ENCODE measurements at regions not wholly inside any gene's neighbourhood (a gene's known extent, or its start where the extent isn't known, plus 50 kb on each side); places are given as distances from the start of the nearest gene placed in this dataset.

DNA sequence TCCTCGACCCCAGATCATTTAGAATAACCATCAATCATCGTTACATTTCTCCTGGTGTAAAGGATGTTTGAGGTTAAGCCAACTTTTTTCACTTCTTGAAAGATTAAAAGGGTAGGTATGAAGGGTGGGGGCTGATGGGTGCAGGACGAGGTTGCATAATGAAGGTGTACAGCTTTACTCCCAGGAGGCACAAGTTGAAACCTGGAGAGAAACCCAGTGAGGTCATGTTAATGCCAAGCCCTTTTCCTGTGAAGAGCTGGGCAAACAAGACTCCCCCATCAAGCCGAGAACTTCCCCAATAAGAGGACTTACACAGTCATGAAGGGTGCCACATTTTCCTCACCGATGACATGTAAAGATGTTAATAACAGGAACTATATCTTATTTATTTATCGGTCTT lies 84.3 kb downstream of the FZD10 start:
- no peak for ATAC-seq
- peaks cover 3% of the 10 kb centered on the region for H3K27me3 Mint-ChIP-seq

DNA sequence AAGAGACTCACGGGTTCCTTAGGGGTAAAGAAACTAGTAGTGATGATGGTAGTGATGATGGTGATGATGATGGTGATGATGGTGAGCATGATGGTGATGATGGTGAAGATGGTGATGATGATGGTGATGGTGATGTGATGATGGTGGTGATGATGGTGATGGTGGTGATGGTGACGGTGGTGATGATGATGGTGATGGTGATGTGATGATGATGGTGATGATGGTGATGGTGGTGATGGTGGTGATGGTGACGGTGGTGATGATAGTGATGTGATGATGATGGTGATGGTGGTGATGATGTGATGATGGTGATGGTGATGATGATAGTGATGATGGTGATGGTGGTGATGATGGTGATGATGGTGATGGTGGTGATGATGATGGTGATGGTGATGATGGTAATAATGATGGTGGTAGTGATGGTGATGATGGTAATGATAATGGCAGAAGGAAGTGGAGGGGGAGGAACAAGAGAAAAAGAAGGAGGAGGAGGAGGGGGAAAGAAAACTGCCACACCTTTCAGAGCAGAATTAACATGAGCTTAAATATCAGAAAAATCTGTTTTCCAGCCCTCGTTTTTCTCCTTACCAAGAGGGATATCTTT lies 85.5 kb downstream of the FZD10 start:
- Mint-ChIP-seq H3K27me3 (peaks cover 3% of the 10 kb centered on the region), H3K36me3 (ENCODE audit: low read depth) (no peaks in the 10 kb centered on the region), H3K27ac (no peak overlapping the region), H3K4me3 (no peak overlapping the region), H3K9me3 (peaks cover 6% of the 10 kb centered on the region), H3K4me1 (no peaks in the 10 kb centered on the region)
- no peak for ATAC-seq
- no peak for DNase-seq

More for the DNA sequence above, 84.3 kb downstream of the FZD10 start:
- H3K4me3 Mint-ChIP-seq, result no peak overlapping the region
- DNase-seq, result no peak
- H3K36me3 Mint-ChIP-seq (ENCODE audit: low read depth), result no peaks in the 10 kb centered on the region
- peaks cover 6% of the 10 kb centered on the region for H3K9me3 Mint-ChIP-seq
- H3K4me1 Mint-ChIP-seq, result no peaks in the 10 kb centered on the region
- H3K27ac Mint-ChIP-seq, result no peak overlapping the region

DNA sequence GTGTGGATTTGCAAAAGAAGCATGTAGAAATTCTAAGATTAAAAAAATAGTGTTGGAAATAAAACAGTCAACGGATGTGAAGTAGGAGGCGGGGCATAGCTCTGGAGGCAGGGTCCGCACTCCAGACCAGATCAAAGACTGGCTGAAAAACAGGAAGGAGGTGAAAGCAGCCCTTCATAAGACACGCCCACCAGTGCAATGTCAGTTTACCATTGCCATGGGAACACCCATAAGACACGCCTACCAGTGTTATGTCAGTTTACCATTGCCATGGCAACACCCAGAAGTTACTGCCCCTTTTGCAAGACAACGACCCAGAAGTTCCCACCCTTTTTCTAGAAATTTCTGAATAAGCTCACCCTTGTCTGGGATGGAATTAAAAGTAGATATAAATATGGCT lies 87.1 kb downstream of the FZD10 start:
- ATAC-seq (no peak), DNase-seq (no peak)
- Mint-ChIP-seq H3K27me3 (peaks cover 3% of the 10 kb centered on the region), H3K4me3 (no peak overlapping the region), H3K27ac (no peak overlapping the region), H3K36me3 (ENCODE audit: low read depth) (no peaks in the 10 kb centered on the region), H3K4me1 (no peaks in the 10 kb centered on the region), H3K9me3 (peaks cover 6% of the 10 kb centered on the region)

DNA sequence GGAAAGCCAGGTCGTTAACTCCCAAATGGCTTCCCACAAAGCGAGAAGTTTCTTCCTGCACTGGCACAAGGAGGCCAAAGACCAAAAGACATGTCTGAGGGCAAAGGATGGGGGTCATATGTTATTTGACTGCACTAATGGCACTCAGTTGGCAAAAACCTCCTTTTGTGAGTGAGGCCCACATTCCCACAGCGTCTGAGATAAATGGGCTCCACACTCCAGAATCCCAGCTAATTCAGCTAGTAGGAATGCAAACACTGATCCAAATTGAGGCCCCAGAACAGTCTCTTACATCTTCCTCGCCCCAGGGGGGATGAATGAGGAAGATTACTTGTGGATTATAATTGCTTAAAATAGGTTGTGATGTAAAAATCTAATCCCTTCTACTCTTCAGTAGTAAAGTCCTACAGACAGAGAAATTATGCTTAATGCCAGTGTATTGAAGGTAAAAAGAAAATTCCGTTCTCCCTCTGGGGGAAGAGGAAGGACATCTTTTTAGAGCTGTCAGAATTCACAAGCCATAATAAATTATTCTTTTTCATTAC lies 86.4 kb upstream of the PIWIL1 start:
- Mint-ChIP-seq H3K27me3 (peaks cover 3% of the 10 kb centered on the region), H3K4me1 (no peaks in the 10 kb centered on the region), H3K4me3 (no peak overlapping the region), H3K9me3 (peaks cover 6% of the 10 kb centered on the region), H3K27ac (no peak overlapping the region), H3K36me3 (ENCODE audit: low read depth) (no peaks in the 10 kb centered on the region)
- DNase-seq, result no peak
- no peak for ATAC-seq

DNA sequence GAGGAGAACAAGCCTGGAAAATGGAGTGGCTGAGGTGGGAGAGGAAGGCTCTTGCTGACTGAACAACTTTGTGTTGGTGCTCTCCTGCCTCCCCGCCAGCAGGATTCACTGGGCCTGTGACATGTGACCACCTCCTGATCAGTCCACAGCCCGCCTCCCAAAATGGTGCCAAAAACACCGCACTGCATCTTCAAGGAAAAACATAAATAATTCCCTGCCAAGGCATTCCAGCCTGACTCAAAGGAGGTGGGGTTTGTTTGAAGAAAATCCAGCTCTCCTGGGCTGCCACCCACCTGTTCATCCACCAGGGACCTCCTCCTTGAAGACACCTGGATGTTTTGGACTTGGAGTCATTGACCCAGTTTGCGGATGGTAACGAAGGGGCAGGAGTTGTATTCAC lies 83.8 kb upstream of the PIWIL1 start:
- no peak for ATAC-seq
- Mint-ChIP-seq H3K27me3 (no peaks in the 10 kb centered on the region), H3K4me3 (no peak overlapping the region)

DNA sequence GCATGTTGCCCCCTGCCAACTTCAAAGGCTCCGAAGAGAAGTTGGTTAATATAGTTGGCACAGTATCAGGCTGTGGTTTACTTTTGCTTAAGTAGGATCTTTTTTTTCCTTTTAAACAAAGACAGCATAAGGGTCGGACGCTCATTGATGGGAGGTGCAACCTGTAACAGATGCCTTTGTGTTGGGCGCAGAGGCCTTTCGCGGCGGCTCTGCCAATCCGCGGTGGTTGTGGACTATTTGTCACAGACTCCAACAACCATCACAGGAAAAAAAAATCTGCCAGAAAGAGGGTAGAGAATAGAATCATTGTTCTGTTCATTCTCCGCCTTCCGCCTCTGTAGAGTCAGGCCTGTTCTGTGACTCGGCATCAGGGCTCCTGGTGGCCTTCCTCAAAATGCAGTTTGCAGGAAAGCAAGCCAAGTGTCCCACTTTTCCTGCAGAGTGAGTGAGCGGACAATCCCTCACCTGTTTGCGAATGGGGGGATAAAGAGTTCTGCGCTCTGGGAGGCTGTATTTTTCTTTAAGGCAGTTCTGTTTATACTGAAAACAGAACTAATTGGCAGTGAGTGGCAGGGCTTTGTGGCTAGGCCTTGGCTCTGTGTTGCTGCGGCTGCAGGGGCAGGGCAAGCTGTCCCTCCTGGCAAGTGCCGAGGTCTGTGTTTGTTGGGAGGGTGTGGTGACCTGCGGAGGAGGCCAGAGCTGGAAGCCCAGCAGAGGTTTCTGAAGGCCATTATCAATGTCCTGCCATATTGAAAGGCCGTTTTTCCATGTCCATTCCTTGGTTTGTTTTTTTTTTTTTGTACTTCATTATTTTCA lies 83.0 kb upstream of the PIWIL1 start:
- ATAC-seq (no peak), DNase-seq (no peak)
- Mint-ChIP-seq H3K4me3 (no peak overlapping the region), H3K9me3 (no peaks in the 10 kb centered on the region), H3K36me3 (ENCODE audit: low read depth) (no peaks in the 10 kb centered on the region), H3K27me3 (no peaks in the 10 kb centered on the region), H3K4me1 (no peaks in the 10 kb centered on the region), H3K27ac (no peak overlapping the region)

More for the DNA sequence above, 83.8 kb upstream of the PIWIL1 start:
- no peak for DNase-seq
- H3K36me3 Mint-ChIP-seq (ENCODE audit: low read depth), result no peaks in the 10 kb centered on the region
- no peak overlapping the region for H3K27ac Mint-ChIP-seq
- H3K4me1 Mint-ChIP-seq, result no peaks in the 10 kb centered on the region
- no peaks in the 10 kb centered on the region for H3K9me3 Mint-ChIP-seq

DNA sequence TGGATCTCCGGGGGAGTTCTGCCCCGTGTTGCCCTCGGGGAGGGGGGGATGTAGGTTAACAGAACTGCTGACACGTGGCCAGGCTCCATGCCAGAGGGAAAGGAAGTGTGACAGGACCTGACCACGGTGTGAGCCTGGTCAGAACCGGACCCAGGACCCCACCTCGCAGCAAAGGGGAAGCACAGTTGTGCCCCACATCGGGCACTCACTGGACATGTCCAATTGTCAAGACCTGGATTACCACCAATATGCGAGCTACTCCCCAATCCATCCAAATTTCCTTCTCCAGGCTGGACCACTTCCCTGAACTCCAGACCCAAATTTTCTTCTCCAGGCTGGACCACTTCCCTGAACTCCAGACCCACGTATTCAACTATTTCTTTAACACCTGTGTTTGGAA lies 78.8 kb upstream of the PIWIL1 start:
- H3K27me3 Mint-ChIP-seq, result no peaks in the 10 kb centered on the region
- no peaks in the 10 kb centered on the region for H3K36me3 Mint-ChIP-seq (ENCODE audit: low read depth)
- peaks cover 4% of the 10 kb centered on the region for H3K9me3 Mint-ChIP-seq
- ATAC-seq (no peak), DNase-seq (no peak)
- no peaks in the 10 kb centered on the region for H3K4me1 Mint-ChIP-seq
- H3K27ac Mint-ChIP-seq, result no peak overlapping the region
- H3K4me3 Mint-ChIP-seq, result no peak overlapping the region

DNA sequence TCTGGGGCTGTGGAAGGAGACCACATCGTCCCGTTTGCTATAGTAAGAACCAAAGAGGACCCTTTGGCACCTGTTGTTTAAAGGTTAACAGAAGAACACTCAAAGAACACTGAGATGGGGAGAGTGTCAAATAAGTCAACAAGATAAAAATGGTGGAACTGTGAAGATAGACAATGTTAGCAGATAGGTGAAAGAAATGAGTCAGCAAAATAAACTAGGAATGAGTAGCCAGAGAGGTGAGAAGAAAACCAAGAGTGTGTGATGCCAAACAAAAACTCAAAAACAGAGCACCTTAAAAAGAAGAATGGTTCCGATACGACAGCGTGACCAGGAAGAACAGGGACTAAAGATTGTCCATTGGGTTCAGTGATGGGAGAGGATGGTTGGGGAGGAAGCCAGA lies 74.7 kb upstream of the PIWIL1 start:
- H3K36me3 Mint-ChIP-seq (ENCODE audit: low read depth), result no peaks in the 10 kb centered on the region
- peaks cover 13% of the 10 kb centered on the region for H3K9me3 Mint-ChIP-seq
- no peaks in the 10 kb centered on the region for H3K27me3 Mint-ChIP-seq
- no peak overlapping the region for H3K4me3 Mint-ChIP-seq
- DNase-seq (no peak), ATAC-seq (no peak)
- no peaks in the 10 kb centered on the region for H3K4me1 Mint-ChIP-seq
- H3K27ac Mint-ChIP-seq, result no peak overlapping the region

DNA sequence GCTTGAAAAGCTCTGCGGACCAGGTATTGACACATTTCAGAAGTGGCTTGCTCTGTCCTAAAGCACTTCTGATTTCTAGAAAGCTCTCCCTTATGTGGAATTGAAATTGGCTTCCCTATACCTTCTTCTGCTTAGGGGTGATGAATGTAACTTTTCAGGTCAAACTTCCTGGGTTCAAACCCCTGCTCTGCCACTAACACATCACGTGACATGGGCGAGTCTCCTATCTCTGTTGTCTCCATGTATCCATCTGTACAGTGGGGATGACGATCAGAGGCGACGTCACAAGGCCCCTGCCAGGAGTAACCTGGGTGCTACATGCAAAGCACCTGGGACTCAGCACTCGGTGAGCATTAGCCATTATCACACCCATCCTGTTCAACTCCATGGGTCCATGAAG lies 73.7 kb upstream of the PIWIL1 start:
- H3K9me3 Mint-ChIP-seq, result peaks cover 13% of the 10 kb centered on the region
- ATAC-seq (no peak), DNase-seq (no peak)
- H3K27me3 Mint-ChIP-seq, result no peaks in the 10 kb centered on the region
- H3K4me3 Mint-ChIP-seq, result no peak overlapping the region
- no peaks in the 10 kb centered on the region for H3K4me1 Mint-ChIP-seq
- H3K36me3 Mint-ChIP-seq (ENCODE audit: low read depth), result no peaks in the 10 kb centered on the region
- H3K27ac Mint-ChIP-seq, result no peak overlapping the region

DNA sequence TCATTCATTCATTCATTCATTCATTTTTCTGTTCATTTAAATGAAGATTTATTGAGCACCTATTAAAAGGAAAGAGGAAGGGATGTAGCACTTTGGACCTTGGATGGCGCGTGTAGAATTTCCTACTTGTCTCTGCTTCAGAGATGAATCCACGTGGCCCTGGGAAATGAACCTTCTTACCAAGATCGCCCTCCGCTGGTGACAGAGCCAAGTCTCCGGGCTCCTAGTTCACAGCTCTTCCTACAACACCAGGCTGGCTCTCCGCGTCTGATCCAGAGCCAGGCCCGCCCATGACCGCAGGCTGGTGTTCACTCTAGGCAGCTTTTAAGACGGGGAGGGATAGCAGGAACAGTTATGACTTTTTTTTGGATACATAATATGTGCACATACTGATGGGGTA lies 70.9 kb upstream of the PIWIL1 start:
- Mint-ChIP-seq H3K27me3 (no peaks in the 10 kb centered on the region), H3K9me3 (peaks cover 9% of the 10 kb centered on the region), H3K27ac (no peak overlapping the region), H3K4me3 (no peak overlapping the region), H3K36me3 (ENCODE audit: low read depth) (no peaks in the 10 kb centered on the region), H3K4me1 (no peaks in the 10 kb centered on the region)
- DNase-seq (no peak), ATAC-seq (no peak)

DNA sequence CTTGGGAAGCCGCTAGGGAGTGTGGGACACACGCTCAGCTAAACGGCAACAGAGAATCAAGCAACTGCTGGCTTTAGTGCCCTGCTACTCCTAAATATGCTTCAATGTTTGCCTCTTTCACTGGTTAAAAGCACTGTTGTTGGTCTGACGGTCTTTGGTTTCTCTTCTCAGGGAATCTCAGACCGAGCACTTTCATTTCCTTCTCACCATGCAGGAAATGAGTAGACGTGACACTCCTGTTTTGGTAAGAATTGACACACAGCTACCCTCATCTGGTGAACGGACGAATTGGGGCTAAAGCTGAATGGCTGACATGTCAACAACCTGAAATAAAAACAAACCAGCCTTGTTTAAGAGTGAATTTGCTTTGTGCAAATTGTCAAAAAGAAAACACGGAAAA lies 57.5 kb upstream of the PIWIL1 start:
- Mint-ChIP-seq H3K4me3 (no peak overlapping the region), H3K27ac (no peak overlapping the region), H3K9me3 (peaks cover 16% of the 10 kb centered on the region), H3K27me3 (peaks cover 12% of the 10 kb centered on the region), H3K36me3 (ENCODE audit: low read depth) (no peaks in the 10 kb centered on the region), H3K4me1 (no peaks in the 10 kb centered on the region)
- DNase-seq (no peak), ATAC-seq (peak; percentile 46)

DNA sequence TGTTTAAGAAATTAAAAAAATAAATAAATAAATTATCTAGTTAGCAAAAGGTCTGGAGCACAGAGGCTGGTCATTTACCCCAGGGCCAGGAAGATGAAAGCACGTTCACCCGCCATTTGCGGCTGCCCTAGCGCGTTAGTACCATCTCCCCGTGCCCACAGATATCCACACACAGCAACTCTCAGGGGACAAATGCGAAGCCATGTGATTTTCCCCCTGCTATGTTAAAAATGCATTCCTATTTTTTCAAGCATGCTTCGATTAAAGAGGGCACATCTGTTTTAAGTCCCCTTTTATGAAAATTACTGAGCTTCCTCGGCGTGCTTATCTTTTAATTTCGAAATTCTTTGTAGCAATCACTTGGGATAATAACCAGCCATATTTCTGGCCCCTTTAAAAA lies 56.9 kb upstream of the PIWIL1 start:
- peaks cover 16% of the 10 kb centered on the region for H3K9me3 Mint-ChIP-seq
- H3K27me3 Mint-ChIP-seq, result peaks cover 12% of the 10 kb centered on the region
- H3K27ac Mint-ChIP-seq, result no peak overlapping the region
- no peak overlapping the region for H3K4me3 Mint-ChIP-seq
- H3K4me1 Mint-ChIP-seq, result no peaks in the 10 kb centered on the region
- no peaks in the 10 kb centered on the region for H3K36me3 Mint-ChIP-seq (ENCODE audit: low read depth)
- no peak for DNase-seq
- ATAC-seq, result no peak

DNA sequence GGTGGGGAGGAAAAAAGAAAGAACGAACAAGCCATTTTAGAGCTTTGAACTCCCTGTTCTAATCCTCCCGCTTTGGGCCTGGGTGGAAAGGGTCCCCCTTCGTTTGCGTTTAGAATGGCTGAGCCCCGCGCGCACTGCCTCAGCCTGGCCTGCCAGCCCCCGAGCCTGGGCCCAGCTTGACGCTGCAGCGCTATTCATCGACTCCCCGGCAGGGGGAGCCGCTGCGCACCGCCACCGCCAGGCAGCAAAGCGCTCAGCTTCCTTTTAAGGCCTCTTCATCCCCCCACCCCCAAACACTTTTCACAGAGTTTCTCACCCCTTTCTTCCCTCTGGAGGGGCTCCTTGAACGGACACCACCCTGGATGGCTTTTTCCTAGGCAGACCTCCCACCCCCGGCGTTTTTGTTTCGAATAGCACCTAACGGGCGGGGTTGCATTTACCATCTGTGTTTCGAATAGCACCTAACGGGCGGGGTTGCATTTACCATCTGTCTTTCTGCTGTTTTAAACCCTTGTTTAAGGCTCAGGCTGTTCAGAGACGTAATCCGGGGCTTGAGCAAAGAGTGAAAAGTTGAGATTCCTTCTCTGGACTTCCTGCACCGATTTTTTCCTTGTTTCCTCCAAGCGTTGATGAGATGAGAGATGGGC lies 56.4 kb upstream of the PIWIL1 start:
- peaks cover 12% of the 10 kb centered on the region for H3K27me3 Mint-ChIP-seq
- peaks cover 16% of the 10 kb centered on the region for H3K9me3 Mint-ChIP-seq
- no peaks in the 10 kb centered on the region for H3K36me3 Mint-ChIP-seq (ENCODE audit: low read depth)
- H3K4me3 Mint-ChIP-seq, result no peak overlapping the region
- DNase-seq, result peak; percentile 50
- ATAC-seq, result peak; percentile 24
- H3K27ac Mint-ChIP-seq, result no peak overlapping the region
- H3K4me1 Mint-ChIP-seq, result no peaks in the 10 kb centered on the region

DNA sequence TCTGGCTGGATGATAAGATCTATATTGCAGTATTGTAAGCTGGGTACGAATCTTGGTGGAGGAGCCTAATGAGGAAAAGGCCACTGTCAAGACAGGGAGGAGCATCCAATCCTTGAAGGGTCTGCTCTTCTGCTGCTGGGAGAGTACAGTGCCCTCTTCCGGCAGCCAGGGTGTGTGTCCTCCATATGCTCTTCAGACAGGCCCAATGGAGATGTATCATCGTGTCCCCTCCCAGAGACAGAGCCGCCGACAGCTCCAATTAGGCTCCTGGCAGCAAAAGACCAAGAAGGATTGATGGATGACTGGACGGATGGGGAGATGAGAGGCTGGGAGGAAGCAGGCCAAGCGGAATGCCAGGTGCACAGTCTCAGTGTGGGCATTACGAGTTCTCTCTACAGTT lies 51.6 kb upstream of the PIWIL1 start:
- H3K4me1 Mint-ChIP-seq, result no peaks in the 10 kb centered on the region
- H3K36me3 Mint-ChIP-seq (ENCODE audit: low read depth), result no peaks in the 10 kb centered on the region
- no peak overlapping the region for H3K4me3 Mint-ChIP-seq
- peaks cover 21% of the 10 kb centered on the region for H3K9me3 Mint-ChIP-seq
- no peak overlapping the region for H3K27ac Mint-ChIP-seq
- peaks cover 9% of the 10 kb centered on the region for H3K27me3 Mint-ChIP-seq
- no peak for DNase-seq
- ATAC-seq, result no peak
